Ovary (tissue), 7 donors: ENCODE measurements at regions not wholly inside any gene's neighbourhood (a gene's known extent, or its start where the extent isn't known, plus 50 kb on each side); places are given as distances from the start of the nearest gene placed in this dataset.

Source experiments
- DNase-seq, 5 donors: peaks; one replicate each; pipeline ENCODE4 v3.0.0-alpha.2; 2019 to 2020
- H3K27ac ChIP-seq, 2 donors: fragments of 200-600 bp; one replicate each; pipeline versions ENCODE4 v1.5.1 to v1.8.0; 2019 to 2022
- H3K27me3 ChIP-seq: fragments of 200-600 bp; one replicate; pipeline ENCODE4 v1.8.0; 2022
- H3K36me3 ChIP-seq: fragments of 200-600 bp; sonication (generic); one replicate; pipeline ENCODE4 v1.5.1; 2019
- H3K4me1 ChIP-seq: one replicate; pipeline ENCODE4 v1.8.1; 2013; ENCODE audit warnings: mild to moderate bottlenecking, moderate library complexity; ENCODE audit not compliant: insufficient read depth
- H3K4me3 ChIP-seq: fragments of 200-600 bp; sonication (generic); one replicate; pipeline ENCODE4 v1.5.1; 2017
- H3K9me3 ChIP-seq, 2 donors: fragments of 200-600 bp in 1 of 2; sonication (generic) in 1 of 2; one replicate each; pipeline versions ENCODE4 v1.5.1 to v1.8.1; 2013 to 2019; ENCODE audit warnings: mild to moderate bottlenecking in 1 of 2, moderate library complexity in 1 of 2
- EP300 ChIP-seq: sonication (generic); formaldehyde crosslinking; IDR thresholded peaks from one replicate; pipeline ENCODE4 v1.6.1; 2017; ENCODE audit warnings: antibody characterized with exemption
- POLR2A ChIP-seq: fragments of 450-650 bp; IDR thresholded peaks from one replicate; pipeline ENCODE4 v1.6.1; 2017; ENCODE audit warnings: antibody characterized with exemption, mild to moderate bottlenecking, moderate library complexity
- WGBS, 3 donors: extraction: QIAGEN DNeasy Blood & Tissue Kit in 1 of 3; methylation state at CpG; one replicate each; pipeline versions ENCODE4 v1.1.5 to v1.1.7; 2013 to 2017; 5-methylcytosine and 5-hydroxymethylcytosine counted together
- intact Hi-C, 4 donors: fragments of 100-400 bp; cut with DNase I; formaldehyde crosslinking; loops; one replicate each; pipeline versions ENCODE4 v1.11.0 to v1.15.1; 2022 to 2023
- TF ChIP-seq, protein P1 (sequence below), 3 donors: fragments of 450-650 bp in 2 of 3; fragments of 200-600 bp in 1 of 3; IDR thresholded peaks; one replicate each; pipeline versions ENCODE4 v1.5.1 to v1.8.0; 2016 to 2022; ENCODE audit warnings: antibody characterized with exemption in 3 of 3, mild to moderate bottlenecking in 1 of 3
- donor health status: DM: no; HTN: no; CAD: no; lungs with moderate emphysema.
- donor health status: DM: no; HTN: no; CAD: no.
- donor health status: Bipolar disorder and iron deficiency.
- donor health status: DM: no; HTN: no; CAD: no.
- donor health status: DM: yes; HTN: yes; CAD: no.

DNA sequence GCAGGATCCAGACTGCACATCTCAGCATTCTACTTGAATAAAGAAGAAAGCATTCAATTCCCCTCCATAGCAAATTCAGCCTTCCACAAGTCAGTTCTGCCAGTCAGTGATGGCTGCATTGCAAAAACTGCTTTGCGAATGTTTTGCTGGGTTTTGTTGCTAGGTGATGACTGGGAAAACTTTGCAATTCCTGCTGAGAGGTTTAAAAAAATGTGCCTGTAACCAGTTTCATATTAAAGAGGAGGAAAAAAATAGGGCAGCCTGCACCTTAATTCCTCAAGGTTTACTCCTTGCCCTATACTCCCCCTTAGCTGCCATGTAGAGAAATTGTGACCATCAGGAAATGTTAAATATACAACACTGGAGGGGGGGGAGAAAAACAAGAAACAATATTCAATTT, 225.6 kb upstream of the ATP11B start:
- intact Hi-C loops = loop anchor here in 1 of 4 donors (5.0 kb wide), 1 partner anchor 780 kb away; no protein-coding TSS in a partner anchor
- no peak for TF ChIP-seq POLR2A
- TF ChIP-seq EP300 = no peak
- TF ChIP-seq, protein P1, sequence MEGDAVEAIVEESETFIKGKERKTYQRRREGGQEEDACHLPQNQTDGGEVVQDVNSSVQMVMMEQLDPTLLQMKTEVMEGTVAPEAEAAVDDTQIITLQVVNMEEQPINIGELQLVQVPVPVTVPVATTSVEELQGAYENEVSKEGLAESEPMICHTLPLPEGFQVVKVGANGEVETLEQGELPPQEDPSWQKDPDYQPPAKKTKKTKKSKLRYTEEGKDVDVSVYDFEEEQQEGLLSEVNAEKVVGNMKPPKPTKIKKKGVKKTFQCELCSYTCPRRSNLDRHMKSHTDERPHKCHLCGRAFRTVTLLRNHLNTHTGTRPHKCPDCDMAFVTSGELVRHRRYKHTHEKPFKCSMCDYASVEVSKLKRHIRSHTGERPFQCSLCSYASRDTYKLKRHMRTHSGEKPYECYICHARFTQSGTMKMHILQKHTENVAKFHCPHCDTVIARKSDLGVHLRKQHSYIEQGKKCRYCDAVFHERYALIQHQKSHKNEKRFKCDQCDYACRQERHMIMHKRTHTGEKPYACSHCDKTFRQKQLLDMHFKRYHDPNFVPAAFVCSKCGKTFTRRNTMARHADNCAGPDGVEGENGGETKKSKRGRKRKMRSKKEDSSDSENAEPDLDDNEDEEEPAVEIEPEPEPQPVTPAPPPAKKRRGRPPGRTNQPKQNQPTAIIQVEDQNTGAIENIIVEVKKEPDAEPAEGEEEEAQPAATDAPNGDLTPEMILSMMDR (IDR thresholded peaks at IDR 0.05) = no peak
- H3K9me3 ChIP-seq = no peaks in the 10 kb centered on the region
- H3K4me1 ChIP-seq = no peaks in the 10 kb centered on the region
- no peak overlapping the region for H3K27ac ChIP-seq
- no peaks in the 10 kb centered on the region for H3K36me3 ChIP-seq
- no peak for DNase-seq
- no peak overlapping the region for H3K4me3 ChIP-seq
- no peaks in the 10 kb centered on the region for H3K27me3 ChIP-seq
- WGBS, 3 donors = 5 to 18% (median 12%) methylated on average over 1 of the region's 1 CpG

DNA sequence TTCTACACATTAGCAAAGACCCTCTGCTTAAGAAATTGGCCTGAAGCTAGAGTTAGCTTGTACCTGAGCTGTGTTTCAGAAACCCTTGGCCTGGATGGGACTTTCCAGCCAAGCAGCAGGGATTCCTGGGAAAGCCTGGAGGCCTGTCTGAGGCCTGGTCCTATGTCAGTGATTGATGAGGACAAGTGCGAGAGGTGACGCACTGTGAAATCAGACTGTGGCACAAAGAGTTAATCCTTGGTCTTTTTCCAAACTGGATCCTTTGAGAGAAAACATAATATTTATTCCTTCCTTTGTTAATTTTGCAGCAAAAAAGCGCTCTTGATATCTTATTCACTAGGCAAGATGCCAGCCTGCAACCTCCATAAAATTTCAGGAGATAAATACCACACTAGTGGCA, 225.0 kb upstream of the ATP11B start:
- Histone ChIP-seq H3K36me3 (no peaks in the 10 kb centered on the region), H3K27me3 (no peaks in the 10 kb centered on the region), H3K4me1 (no peaks in the 10 kb centered on the region)

DNA sequence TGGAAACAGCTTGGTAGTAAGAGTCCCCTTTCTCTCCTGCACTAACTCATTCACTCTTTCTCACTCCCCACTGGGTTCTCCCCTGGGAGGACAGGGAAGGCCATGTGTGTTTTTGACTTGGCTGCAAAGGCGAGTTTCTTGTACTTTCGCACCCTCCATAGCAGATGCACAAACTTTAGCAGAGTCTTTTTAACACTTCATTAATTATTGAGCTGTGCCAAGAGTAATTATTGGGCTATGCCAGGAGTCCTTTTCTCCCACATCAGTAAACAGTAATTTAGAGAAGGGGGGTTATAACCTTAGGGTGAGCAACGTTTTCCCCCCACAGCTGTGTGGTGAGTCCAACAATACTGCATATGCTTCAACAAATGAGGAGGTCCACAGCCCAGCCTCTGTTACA, 224.4 kb upstream of the ATP11B start:
- no peak overlapping the region for H3K27ac ChIP-seq
- DNase-seq = no peak
- H3K9me3 ChIP-seq = no peaks in the 10 kb centered on the region
- WGBS, 3 donors = 45 to 57% (median 49%) methylated on average over 3 of the region's 3 CpGs
- no peaks in the 10 kb centered on the region for H3K36me3 ChIP-seq
- H3K4me1 ChIP-seq = no peaks in the 10 kb centered on the region
- intact Hi-C loops = loop anchor here in 1 of 4 donors (5.0 kb wide), 1 partner anchor 778 kb away; no protein-coding TSS in a partner anchor
- H3K4me3 ChIP-seq = no peak overlapping the region
- TF ChIP-seq, protein P1 (IDR thresholded peaks at IDR 0.05) = no peak
- TF ChIP-seq POLR2A = no peak
- TF ChIP-seq EP300 = no peak
- no peaks in the 10 kb centered on the region for H3K27me3 ChIP-seq

More for the DNA sequence above, 225.0 kb upstream of the ATP11B start:
- no peak for TF ChIP-seq EP300
- TF ChIP-seq, protein P1 (IDR thresholded peaks at IDR 0.05) = no peak
- no peak for TF ChIP-seq POLR2A
- H3K9me3 ChIP-seq = no peaks in the 10 kb centered on the region
- no peak for DNase-seq
- intact Hi-C loops = loop anchor here in 1 of 4 donors (5.0 kb wide), 1 partner anchor 779 kb away; no protein-coding TSS in a partner anchor
- 57 to 63% (median 62%) methylated on average over 3 of the region's 3 CpGs for WGBS, 3 donors
- no peak overlapping the region for H3K4me3 ChIP-seq
- H3K27ac ChIP-seq = no peak overlapping the region

DNA sequence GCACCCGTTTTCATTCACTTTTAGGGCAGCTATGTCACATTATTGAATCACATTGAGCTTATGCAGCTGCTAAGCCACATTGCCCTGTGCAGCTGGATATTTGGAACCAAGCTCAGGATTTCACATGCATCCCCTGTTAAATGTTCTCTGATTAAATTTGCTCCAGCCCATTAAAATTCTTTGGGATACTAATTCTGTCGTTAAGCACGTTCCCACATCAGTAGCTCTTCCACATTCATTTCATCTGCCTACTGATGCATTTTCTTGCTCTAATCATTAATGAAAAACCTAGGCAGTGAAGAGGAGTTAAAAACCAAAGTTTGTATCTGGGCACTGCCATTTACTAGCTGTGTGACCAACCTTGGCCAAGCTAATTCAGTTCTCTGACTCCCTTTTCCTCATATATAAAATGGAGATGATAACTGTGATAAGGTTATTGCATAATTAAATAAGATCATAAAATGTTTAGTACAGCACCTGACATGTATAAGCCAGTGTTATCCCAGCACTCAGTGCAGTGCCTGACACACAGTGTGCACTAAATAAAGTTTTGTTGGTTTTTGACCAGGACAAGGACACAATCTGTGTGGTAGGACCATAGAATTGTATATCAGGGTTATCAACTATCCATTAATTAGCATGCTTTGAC, 222.2 kb upstream of the ATP11B start:
- TF ChIP-seq POLR2A (no peak), EP300 (no peak)
- TF ChIP-seq, protein P1 (IDR thresholded peaks at IDR 0.05) = no peak
- no peak overlapping the region for H3K4me3 ChIP-seq
- no peaks in the 10 kb centered on the region for H3K36me3 ChIP-seq
- WGBS, 3 donors = 23 to 38% (median 24%) methylated on average over 3 of the region's 3 CpGs
- no peak overlapping the region for H3K27ac ChIP-seq
- intact Hi-C loops = no loop called here
- H3K4me1 ChIP-seq = no peaks in the 10 kb centered on the region
- DNase-seq = no peak
- H3K9me3 ChIP-seq = no peaks in the 10 kb centered on the region
- no peaks in the 10 kb centered on the region for H3K27me3 ChIP-seq
